ENCODE measurements at regions not wholly inside any gene's neighbourhood (a gene's known extent, or its start where the extent isn't known, plus 50 kb on each side); places are given as distances from the start of the nearest gene placed in this dataset.
"Not testable (repeated sequence)": the region's sequence is repeated elsewhere in the genome, so short reads cannot be mapped to it uniquely, and the experiment has no call there.

DNA sequence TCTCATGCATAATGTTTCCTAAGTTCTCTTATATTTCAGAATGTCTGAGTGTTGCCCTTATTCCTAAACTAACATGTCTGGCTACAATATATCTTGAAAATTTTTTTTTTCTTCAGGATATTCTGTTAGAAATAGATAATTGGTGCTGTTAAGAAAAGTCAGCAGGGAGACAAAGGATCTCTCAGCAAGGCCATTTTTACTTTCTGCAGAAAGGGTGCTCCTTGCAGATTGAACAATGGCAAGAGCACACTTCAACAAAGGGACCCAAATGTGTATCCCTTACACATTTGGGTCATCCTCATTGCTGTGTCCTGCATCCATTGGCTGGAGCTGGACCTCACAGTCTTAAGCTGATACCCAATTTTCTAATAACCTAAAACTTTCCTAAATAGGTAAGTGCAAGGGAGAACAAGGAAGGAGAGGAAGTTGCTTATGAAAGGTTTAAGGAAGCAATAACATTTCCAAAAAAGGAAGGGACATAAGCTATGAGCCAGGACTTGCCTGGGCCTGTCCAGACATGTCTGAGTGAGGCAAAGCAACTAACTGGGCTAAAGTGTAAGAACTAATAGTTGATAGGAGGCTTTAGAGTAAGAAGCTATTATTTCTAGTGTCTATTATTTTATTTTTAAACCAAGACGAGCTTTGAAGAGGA lies 429.6 kb downstream of the BCKDHB start:
- intact Hi-C loops (cut with micrococcal nuclease): no loop called here
- Mint-ChIP-seq H3K27me3 (no peaks in the 10 kb centered on the region), H3K4me1 (peaks cover 6% of the 10 kb centered on the region), H3K27ac (no peak overlapping the region), H3K4me3 (no peak overlapping the region), H3K9me3 (peaks cover 11% of the 10 kb centered on the region), H3K36me3 (ENCODE audit: low read depth) (peaks cover 4% of the 10 kb centered on the region)
- DNase-seq: no peak

DNA sequence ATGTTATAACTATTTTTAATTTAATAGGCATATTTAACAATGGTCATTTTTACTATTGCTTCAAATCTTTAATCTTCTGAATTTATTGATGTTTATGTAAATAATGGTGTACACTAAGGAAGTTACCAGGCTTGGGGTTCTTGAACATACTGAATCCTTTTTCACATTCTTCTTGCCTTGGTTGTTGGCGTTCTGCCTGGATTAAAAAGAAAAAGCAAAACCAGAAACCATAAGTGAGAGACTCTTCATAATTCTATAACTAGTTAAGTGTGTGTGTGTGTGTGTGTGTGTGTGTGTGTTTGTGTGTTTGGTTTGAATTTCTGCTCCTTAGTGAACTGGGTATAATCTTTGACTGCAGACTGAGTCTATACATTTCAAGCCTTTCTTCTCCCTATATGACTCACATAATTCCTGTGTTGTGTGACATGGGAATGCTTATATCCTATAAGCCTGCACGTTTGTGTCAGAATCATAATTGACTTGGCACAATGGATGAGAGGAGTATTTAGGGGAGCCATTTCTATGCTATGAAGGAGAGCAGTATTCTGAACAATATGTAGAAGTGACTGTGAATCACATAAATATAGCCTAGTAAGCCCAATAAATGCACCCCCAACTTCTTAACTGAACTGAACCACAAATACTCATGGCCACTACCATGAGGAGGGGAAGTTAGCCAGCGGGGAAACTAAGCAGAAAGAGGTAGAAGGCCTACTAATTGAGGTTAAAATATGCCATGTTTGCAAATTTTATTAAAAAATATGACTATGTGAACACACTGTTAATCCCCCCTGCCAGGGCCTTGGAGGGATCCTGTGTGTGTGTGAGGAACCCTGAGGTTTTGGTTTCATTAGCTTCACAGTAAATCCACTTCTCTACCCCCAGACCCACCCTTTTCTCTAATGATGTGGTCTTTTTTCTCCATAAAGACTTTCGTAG lies 425.5 kb downstream of the BCKDHB start:
- H3K27ac Mint-ChIP-seq: no peak overlapping the region
- peaks cover under 1% of the 10 kb centered on the region for H3K36me3 Mint-ChIP-seq (ENCODE audit: low read depth)
- no peak for DNase-seq
- intact Hi-C loops (cut with micrococcal nuclease): no loop called here
- H3K9me3 Mint-ChIP-seq: peaks cover 3% of the 10 kb centered on the region
- H3K27me3 Mint-ChIP-seq: no peaks in the 10 kb centered on the region
- H3K4me3 Mint-ChIP-seq: no peak overlapping the region
- H3K4me1 Mint-ChIP-seq: no peaks in the 10 kb centered on the region

DNA sequence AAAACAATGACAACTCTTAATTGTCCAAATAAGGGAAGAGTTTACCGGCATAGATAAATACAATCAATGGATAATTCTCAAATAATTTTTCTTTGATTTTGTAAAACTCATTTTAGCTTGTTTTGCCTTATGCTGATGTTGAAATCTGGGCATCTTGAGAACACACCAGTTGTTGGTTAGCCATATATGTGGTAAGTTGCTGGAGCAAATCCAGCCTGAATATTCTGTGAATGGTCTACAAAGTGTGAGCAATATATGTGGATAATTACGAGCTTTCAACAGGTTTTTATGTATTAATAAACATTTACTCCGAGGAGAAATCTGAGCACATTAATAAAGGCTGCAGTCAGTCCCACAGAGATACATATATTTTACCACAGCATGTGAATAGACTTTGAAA lies 423.6 kb downstream of the BCKDHB start:
- Mint-ChIP-seq H3K4me1 (no peaks in the 10 kb centered on the region), H3K4me3 (no peak overlapping the region), H3K27me3 (no peaks in the 10 kb centered on the region), H3K27ac (no peak overlapping the region), H3K36me3 (ENCODE audit: low read depth) (no peaks in the 10 kb centered on the region), H3K9me3 (no peaks in the 10 kb centered on the region)
- intact Hi-C loops (cut with micrococcal nuclease): no loop called here
- DNase-seq: no peak

DNA sequence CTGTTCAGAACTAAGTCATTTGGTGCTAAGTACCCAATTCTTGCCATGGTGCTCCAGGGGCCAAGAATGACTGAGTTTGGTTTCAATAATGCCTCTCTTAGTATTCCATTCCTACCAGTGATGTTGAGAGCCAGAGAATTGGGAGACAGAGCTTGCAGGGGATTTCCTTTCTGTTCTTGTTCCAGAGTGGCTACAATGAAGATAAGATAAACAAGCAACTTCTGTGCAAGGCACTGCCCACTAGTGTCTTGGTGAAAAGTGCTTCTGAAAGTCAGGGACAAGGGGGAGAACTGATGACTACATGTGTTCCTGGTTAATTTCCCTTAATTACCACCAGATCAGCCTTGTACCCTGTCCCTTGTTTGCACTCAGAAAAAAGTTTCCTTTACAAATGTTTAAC lies 421.6 kb downstream of the BCKDHB start:
- Mint-ChIP-seq H3K36me3 (ENCODE audit: low read depth) (no peaks in the 10 kb centered on the region), H3K4me1 (peaks cover 8% of the 10 kb centered on the region), H3K27me3 (no peaks in the 10 kb centered on the region), H3K27ac (no peak overlapping the region), H3K9me3 (no peaks in the 10 kb centered on the region), H3K4me3 (no peak overlapping the region)
- intact Hi-C loops (cut with micrococcal nuclease): no loop called here
- DNase-seq: no peak

DNA sequence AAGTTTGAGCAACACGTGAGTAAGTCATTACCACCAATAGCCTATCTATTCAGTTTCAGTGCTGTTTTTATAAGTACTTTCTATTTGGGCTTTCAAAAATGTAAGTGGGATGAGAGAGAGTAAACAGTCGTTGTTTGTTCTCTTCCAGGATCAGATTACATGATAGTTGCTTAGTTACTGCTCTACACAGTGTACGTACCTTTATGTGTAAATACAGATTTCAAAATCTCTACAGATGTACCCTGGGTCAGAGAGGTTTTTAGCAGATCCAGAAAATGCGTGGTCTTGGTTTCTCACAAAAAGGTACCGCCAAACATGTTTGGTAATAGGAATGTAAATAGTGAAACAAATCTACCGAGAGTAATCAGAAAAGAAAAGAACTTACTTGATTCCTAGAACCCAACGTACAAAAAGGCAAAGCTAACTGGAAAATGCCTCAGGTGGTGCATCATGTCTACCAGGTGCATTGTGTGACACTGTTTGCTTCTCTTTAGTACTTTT lies 421.1 kb downstream of the BCKDHB start:
- H3K27me3 Mint-ChIP-seq: no peaks in the 10 kb centered on the region
- intact Hi-C loops (cut with micrococcal nuclease): no loop called here

DNA sequence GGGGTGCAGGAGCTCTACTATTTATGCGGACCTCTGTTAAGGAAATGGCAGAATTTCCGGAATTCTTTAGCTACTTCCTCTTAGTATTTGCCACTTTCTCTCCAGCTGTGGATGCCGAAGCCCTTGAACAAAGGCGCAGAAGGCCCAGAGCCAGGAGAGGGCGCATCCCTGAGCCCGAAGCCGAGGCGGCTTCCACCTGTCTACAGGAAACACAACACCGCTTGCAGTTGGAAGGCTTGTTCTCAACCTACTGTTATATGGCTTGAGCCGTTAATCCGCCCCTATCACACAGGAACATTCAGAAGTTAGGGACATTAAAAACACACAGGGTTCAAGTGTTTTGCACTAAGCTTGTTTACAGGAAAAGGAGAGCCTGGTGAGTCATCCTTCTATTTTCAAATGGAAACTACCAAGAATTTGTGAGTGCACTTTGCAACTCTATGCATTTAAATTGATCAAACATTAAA lies 417.1 kb downstream of the BCKDHB start:
- Mint-ChIP-seq H3K4me3 (peak overlapping the region; percentile 9), H3K9me3 (no peaks in the 10 kb centered on the region), H3K4me1 (peaks cover 8% of the 10 kb centered on the region), H3K36me3 (ENCODE audit: low read depth) (no peaks in the 10 kb centered on the region), H3K27me3 (peaks cover 2% of the 10 kb centered on the region), H3K27ac (peak overlapping the region; percentile 89)
- intact Hi-C loops (cut with micrococcal nuclease): no loop called here
- peak; percentile 61 for DNase-seq

More for the DNA sequence above, 421.1 kb downstream of the BCKDHB start:
- Mint-ChIP-seq H3K9me3 (no peaks in the 10 kb centered on the region), H3K4me3 (no peak overlapping the region), H3K36me3 (ENCODE audit: low read depth) (no peaks in the 10 kb centered on the region), H3K4me1 (peaks cover 8% of the 10 kb centered on the region), H3K27ac (no peak overlapping the region)
- DNase-seq: no peak

DNA sequence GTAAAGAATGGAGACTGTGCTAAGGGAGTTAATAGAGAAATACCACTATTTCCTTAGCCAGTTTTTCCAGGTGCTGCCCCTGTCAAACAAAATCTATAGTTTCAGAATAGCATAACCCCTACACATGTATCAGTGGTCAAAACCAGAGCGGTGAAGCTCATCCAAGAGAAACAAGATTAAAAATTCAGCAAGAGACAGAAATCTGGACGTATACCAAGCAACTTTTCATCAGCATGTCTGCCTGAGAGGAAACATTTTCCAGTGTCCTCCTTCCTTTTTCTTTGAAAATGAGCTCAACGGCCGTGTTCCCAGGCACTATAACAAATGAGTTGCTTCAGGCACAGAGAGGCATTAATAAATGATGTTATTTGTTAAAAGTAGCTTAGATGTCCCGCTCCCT lies 416.5 kb downstream of the BCKDHB start:
- no peaks in the 10 kb centered on the region for H3K9me3 Mint-ChIP-seq
- peaks cover 8% of the 10 kb centered on the region for H3K4me1 Mint-ChIP-seq
- no peak for DNase-seq
- no peaks in the 10 kb centered on the region for H3K36me3 Mint-ChIP-seq (ENCODE audit: low read depth)
- peaks cover 2% of the 10 kb centered on the region for H3K27me3 Mint-ChIP-seq
- no peak overlapping the region for H3K27ac Mint-ChIP-seq
- no peak overlapping the region for H3K4me3 Mint-ChIP-seq
- intact Hi-C loops (cut with micrococcal nuclease): no loop called here

DNA sequence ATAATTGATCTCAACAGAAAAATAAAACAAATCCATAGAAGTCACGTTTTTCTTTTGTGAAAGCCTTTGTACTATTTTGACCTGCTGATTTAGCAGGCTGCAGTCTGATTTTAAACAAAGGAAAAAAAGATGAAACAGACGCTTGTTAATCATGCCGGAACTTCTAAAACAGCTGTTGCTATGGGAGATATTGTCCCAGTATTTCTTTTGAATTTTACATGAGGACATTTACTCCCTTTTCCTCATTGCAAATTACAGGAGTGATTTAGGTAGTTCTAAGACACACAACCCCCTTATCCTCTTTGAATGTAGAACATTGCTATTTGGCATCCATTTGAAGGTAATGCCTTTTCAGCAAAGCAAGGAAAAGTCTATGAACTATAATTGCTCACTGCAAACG lies 416.1 kb downstream of the BCKDHB start:
- Mint-ChIP-seq H3K27me3 (peaks cover 2% of the 10 kb centered on the region), H3K4me1 (peaks cover 8% of the 10 kb centered on the region), H3K9me3 (no peaks in the 10 kb centered on the region), H3K36me3 (ENCODE audit: low read depth) (no peaks in the 10 kb centered on the region), H3K27ac (no peak overlapping the region), H3K4me3 (no peak overlapping the region)
- intact Hi-C loops (cut with micrococcal nuclease): no loop called here
- no peak for DNase-seq

DNA sequence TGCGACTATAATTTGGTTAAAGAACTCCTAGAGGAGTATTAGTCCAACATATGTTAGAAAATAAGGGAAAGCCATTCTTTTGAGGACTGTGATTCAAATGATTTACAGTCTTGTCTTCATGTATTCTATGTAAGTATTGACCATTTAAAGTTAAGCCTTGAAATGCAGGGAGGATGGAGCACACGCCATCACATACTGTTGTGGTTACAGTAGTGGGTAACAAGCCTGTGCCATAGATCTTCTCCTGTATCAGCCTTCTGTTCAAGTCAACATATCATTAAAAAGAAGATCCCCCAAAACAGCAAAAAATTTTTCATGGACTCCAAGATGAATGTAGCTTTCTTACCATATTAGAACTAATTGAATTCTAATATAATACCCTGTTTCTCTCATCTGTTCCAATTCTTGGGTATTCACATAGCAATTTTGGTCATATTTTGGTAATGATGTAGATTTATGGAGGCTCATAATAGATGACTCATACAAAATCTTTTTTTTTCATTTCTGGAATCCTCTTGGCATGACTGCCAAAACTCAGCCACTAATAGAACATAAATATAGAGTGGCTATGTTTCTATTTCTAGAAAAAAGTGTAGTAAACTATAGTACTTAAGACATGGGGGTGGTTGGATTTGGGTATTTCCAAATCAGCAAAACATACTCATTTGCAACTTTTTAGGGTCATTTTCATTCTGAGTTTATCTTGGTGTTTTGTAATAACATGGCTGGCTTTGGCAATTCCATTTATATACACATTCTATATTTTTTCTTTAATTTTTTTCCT lies 413.5 kb downstream of the BCKDHB start:
- Mint-ChIP-seq H3K36me3 (ENCODE audit: low read depth) (no peaks in the 10 kb centered on the region), H3K9me3 (no peaks in the 10 kb centered on the region), H3K27ac (no peak overlapping the region), H3K27me3 (peaks cover 2% of the 10 kb centered on the region), H3K4me1 (peaks cover 8% of the 10 kb centered on the region), H3K4me3 (no peak overlapping the region)
- DNase-seq: no peak
- intact Hi-C loops (cut with micrococcal nuclease): no loop called here

DNA sequence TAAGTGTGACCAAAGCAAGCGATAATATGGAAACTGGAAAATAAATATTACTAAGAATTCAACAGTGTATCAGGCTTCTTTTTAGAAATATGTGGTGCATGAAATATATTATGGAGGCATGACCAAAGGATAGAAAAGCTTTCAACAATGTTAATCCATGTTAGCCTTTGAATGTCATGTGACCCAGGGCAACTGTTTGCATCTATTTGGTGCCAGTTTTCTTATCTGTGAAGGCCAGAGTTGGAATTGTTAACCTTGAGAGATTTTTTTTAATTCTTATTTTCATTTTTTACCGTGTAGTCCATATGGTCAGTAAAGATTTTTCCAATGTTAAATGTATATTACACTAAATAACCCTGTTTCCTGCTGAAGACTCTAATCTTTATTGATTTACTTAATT lies 411.1 kb downstream of the BCKDHB start:
- no peaks in the 10 kb centered on the region for H3K4me1 Mint-ChIP-seq
- H3K4me3 Mint-ChIP-seq: no peak overlapping the region
- H3K27ac Mint-ChIP-seq: no peak overlapping the region
- intact Hi-C loops (cut with micrococcal nuclease): no loop called here
- H3K36me3 Mint-ChIP-seq (ENCODE audit: low read depth): no peaks in the 10 kb centered on the region
- no peak for DNase-seq
- no peaks in the 10 kb centered on the region for H3K9me3 Mint-ChIP-seq
- H3K27me3 Mint-ChIP-seq: peaks cover 2% of the 10 kb centered on the region

DNA sequence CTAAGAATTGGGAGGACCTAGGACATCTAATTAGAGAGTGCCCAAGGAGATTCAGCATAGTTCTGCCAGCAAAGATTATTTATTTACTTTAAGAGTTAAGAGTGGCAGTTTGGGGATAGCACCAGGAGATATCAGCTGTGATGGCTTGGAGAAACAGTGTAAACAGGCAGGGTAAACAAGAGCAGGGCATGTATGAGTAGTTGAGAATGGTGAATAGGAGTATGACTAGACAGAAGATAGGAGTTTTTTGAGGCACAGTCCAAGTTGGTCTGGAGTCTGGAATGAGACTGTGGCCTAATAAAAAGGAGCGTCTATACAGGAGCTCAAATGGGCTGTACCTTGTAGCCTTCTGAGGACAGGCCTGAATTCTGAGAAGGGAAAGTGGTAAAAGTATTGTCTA lies 404.1 kb downstream of the BCKDHB start:
- H3K9me3 Mint-ChIP-seq; DNase-seq; H3K4me1 Mint-ChIP-seq; H3K36me3 Mint-ChIP-seq (ENCODE audit: low read depth); intact Hi-C loops (cut with micrococcal nuclease); H3K27me3 Mint-ChIP-seq; H3K27ac Mint-ChIP-seq; H3K4me3 Mint-ChIP-seq: not testable (repeated sequence)

DNA sequence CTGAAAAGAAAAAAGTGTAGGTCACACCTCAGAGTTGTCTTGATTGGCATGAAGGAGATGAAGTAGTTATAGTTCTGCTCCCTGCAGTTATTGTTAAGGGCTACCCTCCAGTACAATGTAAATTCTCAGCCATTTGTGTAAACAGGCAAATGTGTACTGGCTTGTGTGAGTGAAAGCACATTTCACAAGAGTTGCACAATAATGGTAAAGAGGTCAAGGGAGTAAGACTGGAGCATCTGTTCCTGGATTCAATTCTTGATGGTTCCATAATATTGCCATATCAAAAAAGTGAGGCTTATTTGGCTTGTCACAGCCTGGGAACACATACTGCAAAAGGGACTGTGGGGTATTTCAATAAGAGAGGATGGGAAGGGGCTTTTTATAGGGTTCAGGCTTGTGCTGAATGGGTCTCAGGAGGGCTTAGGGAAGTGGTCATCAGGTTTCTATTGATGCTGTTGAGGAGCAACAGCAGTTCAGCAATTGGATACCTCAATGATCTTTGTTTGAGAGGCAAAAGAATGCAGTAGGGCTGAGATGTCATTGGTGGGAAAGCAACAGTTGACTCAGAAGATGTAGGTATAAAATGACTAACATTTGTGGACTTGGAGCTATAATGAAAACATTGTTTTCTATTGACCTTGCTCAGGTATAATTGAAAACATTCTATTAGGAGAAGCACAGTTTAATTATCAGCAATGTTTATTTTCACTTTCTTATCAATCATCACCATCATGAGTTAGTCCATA lies 402.6 kb downstream of the BCKDHB start:
- Mint-ChIP-seq H3K9me3 (no peaks in the 10 kb centered on the region), H3K27me3 (no peaks in the 10 kb centered on the region), H3K27ac (no peak overlapping the region), H3K4me3 (no peak overlapping the region), H3K4me1 (no peaks in the 10 kb centered on the region), H3K36me3 (ENCODE audit: low read depth) (no peaks in the 10 kb centered on the region)
- intact Hi-C loops (cut with micrococcal nuclease): no loop called here
- DNase-seq: no peak

DNA sequence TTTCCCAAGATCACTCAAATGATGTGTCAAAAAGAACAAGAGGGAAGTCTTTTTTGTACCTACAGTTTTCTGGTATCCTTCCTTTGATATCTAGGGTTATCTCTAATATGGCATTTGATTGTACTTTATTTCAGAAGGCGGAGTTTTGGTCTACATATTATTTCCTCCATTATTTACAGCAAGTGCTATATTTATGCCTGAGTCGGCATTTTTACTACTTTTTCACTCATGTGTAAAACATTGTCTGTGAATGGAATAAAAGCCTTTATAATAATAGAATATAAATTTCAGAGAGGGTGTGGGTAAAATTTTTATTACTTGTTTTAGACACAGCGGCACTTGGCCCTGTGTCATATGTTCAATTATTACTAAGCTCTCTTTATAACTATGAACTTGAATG lies 398.4 kb downstream of the BCKDHB start:
- DNase-seq: no peak
- Mint-ChIP-seq H3K4me1 (no peaks in the 10 kb centered on the region), H3K27ac (no peak overlapping the region), H3K4me3 (no peak overlapping the region), H3K36me3 (ENCODE audit: low read depth) (no peaks in the 10 kb centered on the region), H3K9me3 (no peaks in the 10 kb centered on the region), H3K27me3 (peaks cover 3% of the 10 kb centered on the region)
- intact Hi-C loops (cut with micrococcal nuclease): no loop called here

Data from activated CD4-positive, alpha-beta T cell treated with anti-CD3 and anti-CD28 coated beads, Interleukin-2, amount 10 ng/mL, durations not matched to agents 24 days and 14 days (primary cell).